A673 (cell line): ENCODE measurements at regions not wholly inside any gene's neighbourhood (a gene's known extent, or its start where the extent isn't known, plus 50 kb on each side); places are given as distances from the start of the nearest gene placed in this dataset.

Experiments
- BruUV-seq: library from RNA; stranded (reverse); fragments of 400-500 nt; replicated peaks from 2 replicates; lab custom pipeline; 2021; lab: Mats Ljungman, UMichigan
- CTCF ChIA-PET: fragments of 300-600 bp; sonication (Branson Sonifier 250); formaldehyde crosslinking; loops from one replicate; lab custom pipeline; 2022; ENCODE audit warnings: antibody characterized with exemption; lab: Charles Lee
- POLR2A ChIA-PET: fragments of 300-600 bp; sonication (Branson Sonifier 250); formaldehyde crosslinking; loops from one replicate; lab custom pipeline; 2022; ENCODE audit warnings: antibody characterized with exemption; ENCODE audit not compliant: low non-redundant PET; lab: Charles Lee
- DNase-seq: peaks from one replicate; pipeline ENCODE4 v3.0.0-alpha.2; 2015; ENCODE audit warnings: low spot score
- H3K27ac ChIP-seq: fragments of 200-600 bp; sonication (generic); 2 replicates; pipeline ENCODE4 v1.5.1; 2016; ENCODE audit warnings: mixed run types, low read depth, mild to moderate bottlenecking, mixed read lengths, antibody characterized with exemption, low read length; ENCODE audit not compliant: poor library complexity, severe bottlenecking
- H3K27me3 ChIP-seq: fragments of 200-600 bp; sonication (generic); replicated peaks from 2 replicates; pipeline ENCODE4 v1.6.1; 2017; ENCODE audit warnings: mixed run types, low read depth, mild to moderate bottlenecking, mixed read lengths, antibody characterized with exemption, low read length; ENCODE audit not compliant: insufficient read depth, poor library complexity
- H3K36me3 ChIP-seq: fragments of 200-600 bp; sonication (generic); 2 replicates; pipeline ENCODE4 v1.6.1; 2016; ENCODE audit warnings: mixed run types, mild to moderate bottlenecking, mixed read lengths, antibody characterized with exemption, low read length; ENCODE audit not compliant: insufficient read depth, poor library complexity, severe bottlenecking
- H3K4me1 ChIP-seq: fragments of 200-600 bp; sonication (generic); 2 replicates; pipeline ENCODE4 v1.6.1; 2017; ENCODE audit warnings: mixed run types, mild to moderate bottlenecking, mixed read lengths, antibody characterized with exemption, low read length; ENCODE audit not compliant: insufficient read depth, poor library complexity, severe bottlenecking
- H3K4me3 ChIP-seq: fragments of 200-600 bp; sonication (generic); 2 replicates; pipeline ENCODE4 v1.5.1; 2016; ENCODE audit warnings: low read depth, mixed run types, mild to moderate bottlenecking, mixed read lengths, low read length; ENCODE audit not compliant: poor library complexity, severe bottlenecking
- H3K9me3 ChIP-seq: fragments of 200-600 bp; sonication (generic); 2 replicates; pipeline ENCODE4 v1.6.1; 2016; ENCODE audit warnings: mixed run types, low read depth, mild to moderate bottlenecking, mixed read lengths, antibody characterized with exemption, low read length; ENCODE audit not compliant: poor library complexity, severe bottlenecking
- EZH2 ChIP-seq: fragments of 200-600 bp; sonication (generic); IDR thresholded peaks from 2 replicates; pipeline ENCODE4 v1.6.1; 2017; ENCODE audit warnings: borderline replicate concordance, low read depth, mild to moderate bottlenecking, mixed read lengths, antibody characterized with exemption, low read length; ENCODE audit not compliant: poor library complexity, severe bottlenecking
- intact Hi-C: fragments of 100-400 bp; cut with micrococcal nuclease; formaldehyde crosslinking; loops from one replicate; pipeline ENCODE4 v1.10.0; 2022; ENCODE audit not compliant: unreplicated experiment
- TF ChIP-seq, protein P1 (sequence below): fragments of 300-800, 200-600 bp; sonication (generic); conservative IDR thresholded peaks from 2 replicates; pipeline ENCODE4 v1.5.1; 2017; ENCODE audit warnings: low read depth, mild to moderate bottlenecking, antibody characterized with exemption, low read length, moderate library complexity, mixed read lengths

- no peak for DNase-seq
- no peaks in the 10 kb centered on the region for H3K36me3 ChIP-seq
- intact Hi-C loops = no loop called here
- no TSS peak for BruUV-seq
- TF ChIP-seq, protein P1, sequence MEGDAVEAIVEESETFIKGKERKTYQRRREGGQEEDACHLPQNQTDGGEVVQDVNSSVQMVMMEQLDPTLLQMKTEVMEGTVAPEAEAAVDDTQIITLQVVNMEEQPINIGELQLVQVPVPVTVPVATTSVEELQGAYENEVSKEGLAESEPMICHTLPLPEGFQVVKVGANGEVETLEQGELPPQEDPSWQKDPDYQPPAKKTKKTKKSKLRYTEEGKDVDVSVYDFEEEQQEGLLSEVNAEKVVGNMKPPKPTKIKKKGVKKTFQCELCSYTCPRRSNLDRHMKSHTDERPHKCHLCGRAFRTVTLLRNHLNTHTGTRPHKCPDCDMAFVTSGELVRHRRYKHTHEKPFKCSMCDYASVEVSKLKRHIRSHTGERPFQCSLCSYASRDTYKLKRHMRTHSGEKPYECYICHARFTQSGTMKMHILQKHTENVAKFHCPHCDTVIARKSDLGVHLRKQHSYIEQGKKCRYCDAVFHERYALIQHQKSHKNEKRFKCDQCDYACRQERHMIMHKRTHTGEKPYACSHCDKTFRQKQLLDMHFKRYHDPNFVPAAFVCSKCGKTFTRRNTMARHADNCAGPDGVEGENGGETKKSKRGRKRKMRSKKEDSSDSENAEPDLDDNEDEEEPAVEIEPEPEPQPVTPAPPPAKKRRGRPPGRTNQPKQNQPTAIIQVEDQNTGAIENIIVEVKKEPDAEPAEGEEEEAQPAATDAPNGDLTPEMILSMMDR = no peak
- TF ChIP-seq EZH2 = no peak
- H3K27me3 ChIP-seq = peaks cover 8% of the 10 kb centered on the region
- no peaks in the 10 kb centered on the region for H3K9me3 ChIP-seq
- POLR2A ChIA-PET = no interaction called here
- no peak overlapping the region for H3K27ac ChIP-seq
- H3K4me3 ChIP-seq = no peak overlapping the region
- CTCF ChIA-PET = no interaction called here
- no peaks in the 10 kb centered on the region for H3K4me1 ChIP-seq
Measured at GRCh38 chr5:114310666-114311065, 51.2 kb upstream of the KCNN2 start.

DNA sequence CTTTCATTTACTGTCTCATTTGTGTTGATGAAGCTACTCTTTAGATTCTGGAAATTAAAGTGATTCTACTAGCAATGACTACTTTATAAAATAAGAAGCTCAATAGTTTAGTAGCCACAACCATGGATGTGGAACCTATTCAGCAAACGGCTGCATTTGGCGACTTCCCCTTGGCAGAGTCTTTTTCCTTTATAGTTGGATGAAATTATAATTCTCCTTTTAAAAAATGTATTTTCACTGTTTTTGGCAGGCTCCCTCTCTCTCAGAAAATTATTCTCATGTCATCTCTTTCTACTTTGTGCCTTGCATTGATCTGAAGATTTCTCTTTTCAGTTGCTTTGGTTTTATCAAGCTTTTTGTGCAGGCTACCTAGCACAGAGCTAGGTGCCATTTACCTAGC lies 50.6 kb upstream of the KCNN2 start:
- H3K36me3 ChIP-seq = no peaks in the 10 kb centered on the region
- TF ChIP-seq, protein P1 = no peak
- TF ChIP-seq EZH2 = no peak
- ChIA-PET CTCF (no interaction called here), POLR2A (no interaction called here)
- no peaks in the 10 kb centered on the region for H3K9me3 ChIP-seq
- H3K27me3 ChIP-seq = peaks cover 8% of the 10 kb centered on the region
- intact Hi-C loops = no loop called here
- BruUV-seq = no TSS peak
- no peak overlapping the region for H3K27ac ChIP-seq
- H3K4me1 ChIP-seq = no peaks in the 10 kb centered on the region
- DNase-seq = no peak
- H3K4me3 ChIP-seq = no peak overlapping the region

GRCh38 chr5:114311968-114312367 lies 49.9 kb upstream of the KCNN2 start:
- peak; percentile 1 for DNase-seq
- intact Hi-C loops = no loop called here
- H3K9me3 ChIP-seq = no peaks in the 10 kb centered on the region
- H3K27ac ChIP-seq = no peak overlapping the region
- ChIA-PET POLR2A (no interaction called here), CTCF (no interaction called here)
- no peaks in the 10 kb centered on the region for H3K4me1 ChIP-seq
- TF ChIP-seq EZH2 = no peak
- TF ChIP-seq, protein P1 = no peak
- no peak overlapping the region for H3K4me3 ChIP-seq
- H3K36me3 ChIP-seq = no peaks in the 10 kb centered on the region
- peaks cover 8% of the 10 kb centered on the region for H3K27me3 ChIP-seq
- BruUV-seq = no TSS peak
